ENCODE measurements at regions not wholly inside any gene's neighbourhood (a gene's known extent, or its start where the extent isn't known, plus 50 kb on each side); places are given as distances from the start of the nearest gene placed in this dataset.
"Not testable (repeated sequence)": the region's sequence is repeated elsewhere in the genome, so short reads cannot be mapped to it uniquely, and the experiment has no call there.

DNA sequence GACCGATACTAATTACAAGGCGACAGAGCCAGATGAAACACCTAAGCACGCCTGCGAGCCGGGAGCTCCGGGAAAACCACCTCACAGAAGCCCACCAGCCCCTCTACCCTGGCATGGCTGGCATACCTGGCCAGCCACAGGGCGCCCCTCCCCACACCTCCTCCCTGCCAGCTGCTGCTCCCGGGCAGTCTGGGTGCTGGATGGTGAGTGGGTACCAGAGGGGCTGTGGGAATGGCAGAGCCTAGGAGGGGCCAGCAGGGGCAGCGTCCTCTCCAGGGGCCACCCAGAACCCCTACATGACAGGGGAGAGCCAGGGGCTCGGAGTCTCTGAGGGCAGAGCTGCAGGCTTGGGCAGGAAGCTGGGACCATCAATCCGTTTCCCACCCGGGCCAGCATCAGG is 58.7 kb upstream of the GPC1 start:
- ATAC-seq (ENCODE audit: low FRiP score) (no peak), DNase-seq (ENCODE audit: low spot score) (no peak)
- TF ChIP-seq, protein P1, sequence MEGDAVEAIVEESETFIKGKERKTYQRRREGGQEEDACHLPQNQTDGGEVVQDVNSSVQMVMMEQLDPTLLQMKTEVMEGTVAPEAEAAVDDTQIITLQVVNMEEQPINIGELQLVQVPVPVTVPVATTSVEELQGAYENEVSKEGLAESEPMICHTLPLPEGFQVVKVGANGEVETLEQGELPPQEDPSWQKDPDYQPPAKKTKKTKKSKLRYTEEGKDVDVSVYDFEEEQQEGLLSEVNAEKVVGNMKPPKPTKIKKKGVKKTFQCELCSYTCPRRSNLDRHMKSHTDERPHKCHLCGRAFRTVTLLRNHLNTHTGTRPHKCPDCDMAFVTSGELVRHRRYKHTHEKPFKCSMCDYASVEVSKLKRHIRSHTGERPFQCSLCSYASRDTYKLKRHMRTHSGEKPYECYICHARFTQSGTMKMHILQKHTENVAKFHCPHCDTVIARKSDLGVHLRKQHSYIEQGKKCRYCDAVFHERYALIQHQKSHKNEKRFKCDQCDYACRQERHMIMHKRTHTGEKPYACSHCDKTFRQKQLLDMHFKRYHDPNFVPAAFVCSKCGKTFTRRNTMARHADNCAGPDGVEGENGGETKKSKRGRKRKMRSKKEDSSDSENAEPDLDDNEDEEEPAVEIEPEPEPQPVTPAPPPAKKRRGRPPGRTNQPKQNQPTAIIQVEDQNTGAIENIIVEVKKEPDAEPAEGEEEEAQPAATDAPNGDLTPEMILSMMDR (IDR thresholded peaks at IDR 0.05), result no peak

DNA sequence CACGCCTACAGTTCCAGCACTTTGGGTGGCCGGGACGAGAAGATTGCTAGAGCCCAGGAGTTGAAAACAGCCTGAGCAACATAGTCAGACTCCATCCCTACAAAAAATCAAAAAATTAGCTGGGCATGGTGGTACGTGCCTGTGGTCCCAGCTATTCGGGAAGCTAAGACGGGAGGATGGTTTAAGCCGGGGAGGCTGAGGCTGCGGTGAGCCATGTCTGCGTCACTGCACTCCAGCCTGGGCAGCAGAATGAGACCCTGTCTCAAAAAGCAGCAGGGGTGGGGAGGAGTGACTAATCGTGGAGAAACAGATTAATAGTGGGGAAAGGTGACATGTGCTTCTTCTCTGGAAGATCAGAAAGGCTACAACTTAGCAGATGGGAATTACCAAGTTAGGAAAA is 58.1 kb upstream of the GPC1 start:
- TF ChIP-seq, protein P1 (IDR thresholded peaks at IDR 0.05), result no peak
- DNase-seq (ENCODE audit: low spot score) (no peak), ATAC-seq (ENCODE audit: low FRiP score) (no peak)

DNA sequence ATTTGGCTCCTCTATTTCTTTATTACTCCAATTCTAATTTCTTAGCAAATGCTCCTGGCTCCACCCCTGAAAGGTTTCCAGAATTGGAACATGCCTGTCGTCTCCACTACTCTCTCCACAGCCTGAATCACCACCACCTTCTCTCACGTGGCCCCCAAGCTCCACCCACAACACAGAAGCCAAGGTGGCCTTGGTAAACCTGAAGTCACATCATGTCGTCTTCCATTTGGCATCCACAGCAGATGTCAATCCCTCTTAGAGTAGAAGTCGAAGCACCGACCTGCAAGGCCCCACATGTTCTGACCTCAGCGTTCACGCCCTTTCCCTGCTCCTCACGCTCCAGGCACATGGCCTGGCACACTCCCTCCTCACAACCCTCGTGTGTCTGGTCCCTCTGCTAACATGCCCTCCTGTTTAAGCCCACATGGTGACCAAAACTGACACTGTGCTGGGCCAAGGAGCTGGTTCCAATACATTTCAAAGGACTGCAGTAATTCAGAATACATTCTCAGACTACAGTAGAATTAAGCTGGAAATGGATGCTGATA is 56.3 kb upstream of the GPC1 start:
- TF ChIP-seq, protein P1 (IDR thresholded peaks at IDR 0.05), result no peak
- ATAC-seq (ENCODE audit: low FRiP score) (no peak), DNase-seq (ENCODE audit: low spot score) (no peak)

DNA sequence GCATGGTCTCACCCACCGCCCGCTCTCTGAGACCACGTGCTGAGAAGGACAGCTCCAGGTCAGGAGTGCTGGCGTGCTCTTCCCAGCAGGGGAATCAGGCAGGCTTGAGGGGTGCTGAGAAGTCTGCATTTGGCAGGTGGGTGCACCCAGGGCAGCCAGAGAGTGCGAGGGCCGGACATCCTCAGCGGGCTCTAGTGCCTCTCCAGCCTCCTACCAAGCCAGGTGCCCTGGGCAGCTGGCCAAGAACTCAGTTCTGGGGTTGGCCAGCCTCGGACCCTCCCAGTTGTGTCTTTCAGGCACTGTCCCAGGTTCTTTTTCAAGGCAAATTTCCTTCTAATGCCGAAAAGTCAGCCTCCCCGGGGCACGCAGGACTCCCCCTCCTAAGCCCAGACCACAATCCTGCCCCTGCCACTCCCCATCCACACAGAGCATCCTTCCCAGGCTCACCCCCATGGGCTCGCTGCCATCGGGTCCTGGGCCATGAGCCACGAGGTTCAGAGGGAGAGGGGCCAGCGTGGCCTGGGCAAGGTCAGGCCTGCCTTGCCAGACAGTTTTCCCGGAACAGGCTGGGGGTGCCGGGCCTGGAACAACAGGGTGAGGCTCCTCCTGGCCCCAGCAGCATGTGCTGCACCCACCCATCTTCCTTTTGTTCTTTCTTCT is 52.2 kb upstream of the GPC1 start:
- DNase-seq (ENCODE audit: low spot score) (no peak), ATAC-seq (ENCODE audit: low FRiP score) (no peak)
- TF ChIP-seq, protein P1 (IDR thresholded peaks at IDR 0.05), result no peak

DNA sequence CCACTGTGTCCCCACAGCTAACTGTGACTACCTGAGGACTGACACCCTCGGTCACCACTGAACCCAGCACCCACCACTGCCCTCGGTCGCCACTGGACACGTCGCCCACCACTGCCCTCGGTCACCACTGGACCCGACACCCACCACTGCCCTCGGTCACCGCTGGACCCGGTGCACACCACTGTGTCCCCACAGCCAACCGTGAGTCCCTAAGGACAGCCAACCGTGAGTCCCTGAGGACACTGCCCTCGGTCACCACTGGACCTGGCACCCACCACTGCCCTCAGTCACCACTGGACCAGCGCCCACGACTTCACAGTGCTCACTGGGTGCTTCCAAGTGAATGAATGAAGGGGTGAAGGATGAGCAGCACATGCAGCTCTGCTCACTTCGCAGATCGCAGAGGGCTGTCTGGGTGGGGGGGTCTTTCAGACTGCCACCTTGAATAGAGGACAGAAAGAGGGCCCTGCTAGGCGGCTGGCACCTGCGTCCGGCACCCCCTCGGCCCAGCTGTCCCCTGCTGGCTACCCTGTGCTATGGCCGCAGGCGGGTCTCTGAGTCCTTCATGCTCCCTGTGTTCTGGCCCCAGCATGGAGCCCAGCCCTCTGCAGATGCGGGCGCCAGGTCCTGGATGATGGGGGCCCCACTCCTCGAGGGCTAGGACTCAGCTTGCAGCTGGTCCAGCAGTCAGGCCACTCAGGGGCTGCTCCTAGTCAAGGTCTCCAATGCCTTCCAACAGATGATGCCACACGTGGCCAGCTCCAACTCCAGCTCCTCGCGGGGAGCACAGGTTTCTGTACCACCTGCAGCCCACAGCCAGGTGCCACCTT is 51.4 kb upstream of the GPC1 start:
- ATAC-seq (ENCODE audit: low FRiP score) (no peak), DNase-seq (ENCODE audit: low spot score) (no peak)
- TF ChIP-seq, protein P1 (IDR thresholded peaks at IDR 0.05), result no peak

DNA sequence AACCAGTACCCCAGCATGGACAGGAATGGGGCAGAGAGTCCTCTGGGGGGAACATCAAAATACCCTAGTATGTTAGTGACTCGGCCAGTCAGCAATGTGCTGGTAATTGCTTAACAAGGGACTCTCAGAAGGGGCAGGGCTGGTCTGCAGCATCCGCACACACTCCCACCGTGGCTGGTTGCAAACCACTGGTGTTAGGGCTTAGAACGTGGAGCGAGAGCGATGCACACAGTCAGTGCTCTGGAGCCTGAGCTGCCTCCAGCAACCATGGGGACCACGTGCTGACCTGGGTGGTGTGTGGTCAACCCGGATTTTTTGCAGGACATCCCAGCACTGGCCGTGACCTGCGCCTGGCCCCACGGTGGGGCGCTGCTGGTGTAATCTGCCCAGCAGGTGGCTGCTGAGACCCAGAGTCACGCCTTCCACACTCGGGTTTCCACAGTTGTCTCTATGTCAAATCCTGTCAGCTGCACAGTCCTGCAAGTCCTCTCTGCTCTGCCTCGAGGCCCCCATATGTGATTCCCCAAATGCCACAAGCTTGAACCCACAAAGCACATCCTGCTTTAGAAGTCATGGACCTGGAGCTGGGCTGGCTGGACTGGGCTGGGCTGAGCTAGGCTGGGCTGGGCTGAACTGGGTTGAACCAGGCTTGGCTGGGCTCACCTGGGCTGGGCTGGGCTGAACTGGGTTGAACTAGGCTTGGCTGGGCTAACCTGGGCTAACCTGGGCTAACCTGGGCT is 50.6 kb upstream of the GPC1 start:
- ATAC-seq (ENCODE audit: low FRiP score), result no peak
- no peak for DNase-seq (ENCODE audit: low spot score)
- TF ChIP-seq, protein P1 (IDR thresholded peaks at IDR 0.05), result no peak

DNA sequence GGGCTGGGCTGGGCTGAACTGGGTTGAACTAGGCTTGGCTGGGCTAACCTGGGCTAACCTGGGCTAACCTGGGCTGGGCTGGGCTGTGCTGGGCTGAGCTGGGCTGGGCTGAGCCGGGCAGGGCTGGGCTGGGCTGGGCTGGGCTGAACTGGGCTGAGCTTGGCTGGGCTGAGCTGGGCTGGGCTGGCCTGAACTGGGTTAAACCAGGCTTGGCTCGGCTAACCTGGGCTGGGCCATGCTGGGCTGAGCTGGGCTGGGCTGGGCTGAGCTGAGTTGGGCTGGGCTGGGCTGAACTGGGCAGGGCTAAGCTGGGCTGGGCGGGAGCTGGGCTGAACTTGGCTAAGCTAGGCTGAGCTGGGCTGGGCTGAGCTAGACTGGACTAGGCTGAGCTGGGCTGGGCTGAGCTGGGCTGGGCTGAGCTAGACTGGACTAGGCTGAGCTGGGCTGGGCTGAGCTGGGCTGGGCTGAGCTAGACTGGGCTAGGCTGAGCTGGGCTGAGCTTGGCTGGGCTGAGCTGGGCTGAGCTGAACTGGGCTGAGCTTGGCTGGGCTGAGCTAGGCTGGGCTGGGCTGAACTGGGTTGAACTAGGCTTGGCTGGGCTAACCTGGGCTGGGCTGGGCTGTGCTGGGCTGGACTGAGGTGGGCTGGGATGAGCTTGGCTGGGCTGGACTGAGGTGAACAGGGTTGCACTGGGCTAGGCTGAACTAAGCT is 49.9 kb upstream of the GPC1 start:
- DNase-seq (ENCODE audit: low spot score); ATAC-seq (ENCODE audit: low FRiP score): not testable (repeated sequence)

Data from omental fat pad (tissue), 3 donors.